Spinal cord (tissue), 9 donors: ENCODE measurements at regions not wholly inside any gene's neighbourhood (a gene's known extent, or its start where the extent isn't known, plus 50 kb on each side); places are given as distances from the start of the nearest gene placed in this dataset.

Experiments used
- DNase-seq, 6 donors: peaks; one replicate each; pipeline versions ENCODE4 v3.0.0 to v3.0.0-alpha.2; 2013 to 2015; ENCODE audit warnings: low spot score in 6 of 6, low read depth in 4 of 6
- H3K27ac ChIP-seq: one replicate; pipeline ENCODE4 v1.5.1; 2013; ENCODE audit warnings: low read depth, low read length, control low read depth
- H3K27me3 ChIP-seq: one replicate; pipeline ENCODE4 v1.6.1; 2013; ENCODE audit warnings: low read length; ENCODE audit not compliant: control insufficient read depth, insufficient read depth
- H3K36me3 ChIP-seq: one replicate; pipeline ENCODE4 v1.6.1; 2013; ENCODE audit warnings: low read length; ENCODE audit not compliant: control insufficient read depth, insufficient read depth
- H3K4me1 ChIP-seq: one replicate; pipeline ENCODE4 v1.6.1; 2013; ENCODE audit warnings: low read length; ENCODE audit not compliant: control insufficient read depth, insufficient read depth
- H3K4me3 ChIP-seq: one replicate; pipeline ENCODE4 v1.5.1; 2013; ENCODE audit warnings: low read depth, low read length, control low read depth
- H3K9me3 ChIP-seq: one replicate; pipeline ENCODE4 v1.6.1; 2013; ENCODE audit warnings: low read length; ENCODE audit not compliant: control insufficient read depth, insufficient read depth
- WGBS: methylation state at CpG from one replicate; pipeline ENCODE4 v1.1.5; 2013; ENCODE audit warnings: missing lambda C conversion rate; ENCODE audit not compliant: insufficient coverage; 5-methylcytosine and 5-hydroxymethylcytosine counted together
- donor health status: healthy.

- H3K27ac ChIP-seq = no peak overlapping the region
- peaks cover 20% of the 10 kb centered on the region for H3K4me1 ChIP-seq
- H3K4me3 ChIP-seq = no peak overlapping the region
- no peaks in the 10 kb centered on the region for H3K27me3 ChIP-seq
- 40% methylated on average over 10 of the region's 11 CpGs for WGBS
- no peaks in the 10 kb centered on the region for H3K9me3 ChIP-seq
- DNase-seq = peak in 1 of 6 donors; percentile 49
- no peaks in the 10 kb centered on the region for H3K36me3 ChIP-seq
Observed at GRCh38 chr2:2762913-2763312, 431.8 kb upstream of the MYT1L start.

GRCh38 chr2:2762166-2762908, 431.3 kb upstream of the MYT1L start:
- DNase-seq = no peak
- no peaks in the 10 kb centered on the region for H3K36me3 ChIP-seq
- H3K27ac ChIP-seq = no peak overlapping the region
- H3K4me1 ChIP-seq = peaks cover 20% of the 10 kb centered on the region
- no peaks in the 10 kb centered on the region for H3K9me3 ChIP-seq
- 84% methylated on average over 13 of the region's 17 CpGs for WGBS
- H3K4me3 ChIP-seq = no peak overlapping the region
- no peaks in the 10 kb centered on the region for H3K27me3 ChIP-seq

GRCh38 chr2:2758793-2759367, 427.8 kb upstream of the MYT1L start:
- WGBS = 71% methylated on average over 5 of the region's 10 CpGs
- H3K4me3 ChIP-seq = no peak overlapping the region
- no peaks in the 10 kb centered on the region for H3K36me3 ChIP-seq
- no peaks in the 10 kb centered on the region for H3K27me3 ChIP-seq
- H3K27ac ChIP-seq = no peak overlapping the region
- peaks cover 16% of the 10 kb centered on the region for H3K4me1 ChIP-seq
- no peak for DNase-seq
- H3K9me3 ChIP-seq = peaks cover under 1% of the 10 kb centered on the region

- Histone ChIP-seq H3K27me3 (no peaks in the 10 kb centered on the region), H3K4me1 (peaks cover 5% of the 10 kb centered on the region), H3K36me3 (no peaks in the 10 kb centered on the region), H3K9me3 (peaks cover 6% of the 10 kb centered on the region), H3K4me3 (no peak overlapping the region), H3K27ac (no peak overlapping the region)
- DNase-seq = no peak
- WGBS = 76% methylated on average over 3 of the region's 3 CpGs
Observed at GRCh38 chr2:2757764-2758163, 426.7 kb upstream of the MYT1L start.

GRCh38 chr2:2756886-2757285, 425.8 kb upstream of the MYT1L start:
- H3K4me1 ChIP-seq = no peaks in the 10 kb centered on the region
- no peak for DNase-seq
- no peaks in the 10 kb centered on the region for H3K27me3 ChIP-seq
- H3K9me3 ChIP-seq = peaks cover 6% of the 10 kb centered on the region
- H3K4me3 ChIP-seq = no peak overlapping the region
- H3K36me3 ChIP-seq = no peaks in the 10 kb centered on the region
- H3K27ac ChIP-seq = no peak overlapping the region
- WGBS = 99% methylated on average over 5 of the region's 7 CpGs

GRCh38 chr2:2755990-2756389, 424.9 kb upstream of the MYT1L start:
- Histone ChIP-seq H3K9me3 (peaks cover 6% of the 10 kb centered on the region), H3K27ac (no peak overlapping the region), H3K27me3 (no peaks in the 10 kb centered on the region), H3K4me3 (no peak overlapping the region), H3K4me1 (no peaks in the 10 kb centered on the region), H3K36me3 (no peaks in the 10 kb centered on the region)
- no peak for DNase-seq
- WGBS = 97% methylated on average over 5 of the region's 5 CpGs

GRCh38 chr2:2754940-2755339, 423.9 kb upstream of the MYT1L start:
- Histone ChIP-seq H3K27ac (no peak overlapping the region), H3K27me3 (no peaks in the 10 kb centered on the region), H3K9me3 (peaks cover 6% of the 10 kb centered on the region), H3K4me1 (no peaks in the 10 kb centered on the region), H3K4me3 (no peak overlapping the region), H3K36me3 (no peaks in the 10 kb centered on the region)
- 93% methylated on average over 5 of the region's 5 CpGs for WGBS
- DNase-seq = no peak

- H3K4me1 ChIP-seq = peaks cover 4% of the 10 kb centered on the region
- peaks cover 6% of the 10 kb centered on the region for H3K9me3 ChIP-seq
- H3K36me3 ChIP-seq = no peaks in the 10 kb centered on the region
- WGBS = 97% methylated on average over 13 of the region's 14 CpGs
- no peak for DNase-seq
- H3K27ac ChIP-seq = no peak overlapping the region
- H3K4me3 ChIP-seq = no peak overlapping the region
- no peaks in the 10 kb centered on the region for H3K27me3 ChIP-seq
Observed at GRCh38 chr2:2751715-2752315, 420.7 kb upstream of the MYT1L start.

- DNase-seq = no peak
- Histone ChIP-seq H3K27ac (no peak overlapping the region), H3K4me1 (peaks cover 8% of the 10 kb centered on the region), H3K27me3 (no peaks in the 10 kb centered on the region), H3K4me3 (no peak overlapping the region), H3K9me3 (peaks cover 6% of the 10 kb centered on the region), H3K36me3 (no peaks in the 10 kb centered on the region)
- WGBS = 96% methylated on average over 43 of the region's 44 CpGs
Observed at GRCh38 chr2:2750867-2751714, 420.0 kb upstream of the MYT1L start.
